SU-DHL-6 (cell line): ENCODE measurements at regions not wholly inside any gene's neighbourhood (a gene's known extent, or its start where the extent isn't known, plus 50 kb on each side); places are given as distances from the start of the nearest gene placed in this dataset.

Source experiments
- H2AFZ ChIP-seq: fragments of 200-600 bp; sonication (generic); 2 replicates; pipeline ENCODE4 v1.6.1; 2014; ENCODE audit warnings: low read depth, mild to moderate bottlenecking, moderate library complexity, mixed read lengths, antibody characterized with exemption, low read length; ENCODE audit not compliant: severe bottlenecking
- H3F3A ChIP-seq: fragments of 200-600 bp; shearing (Covaris generic); 2 replicates; pipeline ENCODE4 v1.6.0; 2016; ENCODE audit warnings: antibody characterized with exemption, mild to moderate bottlenecking; ENCODE audit not compliant: insufficient read depth
- H3K27ac ChIP-seq: fragments of 200-600 bp; sonication (generic); 2 replicates; pipeline ENCODE4 v1.5.1; 2016; ENCODE audit warnings: low read depth, mild to moderate bottlenecking, low read length, moderate library complexity, mixed read lengths
- H3K27me3 ChIP-seq: fragments of 200-600 bp; sonication (generic), shearing (Covaris generic); 2 replicates; pipeline ENCODE4 v1.6.0; 2014; ENCODE audit warnings: mild to moderate bottlenecking, low read length
- H3K36me3 ChIP-seq: fragments of 200-600 bp; sonication (generic); 2 replicates; pipeline ENCODE4 v1.6.1; 2014; ENCODE audit warnings: mild to moderate bottlenecking, low read length, mixed read lengths
- H3K4me2 ChIP-seq: fragments of 300-600, 200-600 bp; shearing (Covaris generic), sonication (generic); 2 replicates; pipeline ENCODE4 v1.6.0; 2014; ENCODE audit warnings: low read length, low read depth, mild to moderate bottlenecking; ENCODE audit not compliant: poor library complexity, severe bottlenecking
- H3K4me3 ChIP-seq: fragments of 200-600 bp; sonication (generic); 2 replicates; pipeline ENCODE4 v1.5.1; 2014; ENCODE audit warnings: antibody characterized with exemption, low read length, mild to moderate bottlenecking, mixed read lengths; ENCODE audit not compliant: insufficient read depth, poor library complexity, severe bottlenecking
- H3K79me2 ChIP-seq: fragments of 200-600 bp; sonication (generic); 2 replicates; pipeline ENCODE4 v1.6.1; 2014; ENCODE audit warnings: mild to moderate bottlenecking, low read length, moderate library complexity; ENCODE audit not compliant: insufficient read depth
- H3K9ac ChIP-seq: fragments of 200-600 bp; sonication (generic); 2 replicates; pipeline ENCODE4 v1.7.0; 2014; ENCODE audit warnings: mild to moderate bottlenecking, low read length
- H3K9me2 ChIP-seq: fragments of 200-600 bp; sonication (generic); replicated peaks from 2 replicates; pipeline ENCODE4 v1.6.1; 2014; ENCODE audit warnings: low read length; ENCODE audit not compliant: insufficient read depth
- H3K9me3 ChIP-seq: fragments of 200-600 bp; sonication (generic); 2 replicates; pipeline ENCODE4 v1.6.1; 2014; ENCODE audit warnings: low read length, mixed read lengths; ENCODE audit not compliant: insufficient read depth
- H4K20me1 ChIP-seq: fragments of 200-600 bp; sonication (generic); 2 replicates; pipeline ENCODE4 v1.6.1; 2014; ENCODE audit warnings: low read depth, mild to moderate bottlenecking, antibody characterized with exemption, low read length, moderate library complexity, mixed read lengths
- CTCF ChIP-seq: fragments of 200-600 bp; sonication (generic); IDR thresholded peaks from one replicate; pipeline ENCODE4 v1.5.1; 2017; ENCODE audit warnings: antibody characterized with exemption, mild to moderate bottlenecking, low read length, moderate library complexity; ENCODE audit not compliant: insufficient read depth, poor library complexity, severe bottlenecking
- EZH2phosphoT487 ChIP-seq: fragments of 200-600 bp; sonication (generic), shearing (Covaris generic); conservative IDR thresholded peaks from 2 replicates; pipeline ENCODE4 v1.6.1; 2018; ENCODE audit warnings: mild to moderate bottlenecking, antibody characterized with exemption, low read length, moderate library complexity, mixed read lengths

- no peaks in the 10 kb centered on the region for H3F3A ChIP-seq
- H3K9me2 ChIP-seq: no peaks in the 10 kb centered on the region
- H4K20me1 ChIP-seq: no peaks in the 10 kb centered on the region
- no peak overlapping the region for H2AFZ ChIP-seq
- no peaks in the 10 kb centered on the region for H3K36me3 ChIP-seq
- no peak overlapping the region for H3K4me2 ChIP-seq
- no peaks in the 10 kb centered on the region for H3K27me3 ChIP-seq
- no peaks in the 10 kb centered on the region for H3K79me2 ChIP-seq
- TF ChIP-seq CTCF: no peak
- no peak for TF ChIP-seq EZH2phosphoT487
- no peaks in the 10 kb centered on the region for H3K9me3 ChIP-seq
- H3K4me3 ChIP-seq: no peak overlapping the region
- H3K9ac ChIP-seq: no peak overlapping the region
- no peak overlapping the region for H3K27ac ChIP-seq
Observed at GRCh38 chr18:52087140-52087539, 252.9 kb upstream of the DCC start.

DNA sequence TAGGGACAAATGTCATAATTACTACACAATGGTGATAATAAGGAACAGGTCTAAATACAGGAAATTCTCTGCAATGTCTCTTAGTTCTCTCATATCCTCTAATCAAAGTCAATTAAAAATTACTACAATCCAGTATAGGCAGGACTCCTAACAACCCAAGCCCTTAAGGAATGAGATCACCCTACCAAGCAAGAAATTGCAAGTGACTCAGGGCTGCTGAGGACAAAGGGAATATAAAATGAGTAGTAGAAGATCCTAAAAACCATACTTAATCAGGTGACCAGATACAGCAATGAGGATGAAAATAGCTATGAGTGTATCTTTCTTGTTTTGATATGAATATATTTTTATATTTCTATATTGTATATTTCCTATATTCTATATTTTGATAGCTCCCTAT, 250.0 kb upstream of the DCC start:
- Histone ChIP-seq H3K4me3 (no peak overlapping the region), H3K27ac (no peak overlapping the region), H3K9me3 (no peaks in the 10 kb centered on the region), H4K20me1 (no peaks in the 10 kb centered on the region), H3F3A (no peaks in the 10 kb centered on the region), H2AFZ (no peak overlapping the region), H3K36me3 (no peaks in the 10 kb centered on the region), H3K27me3 (no peaks in the 10 kb centered on the region), H3K4me2 (no peak overlapping the region), H3K79me2 (no peaks in the 10 kb centered on the region), H3K9me2 (no peaks in the 10 kb centered on the region), H3K9ac (no peak overlapping the region)
- TF ChIP-seq EZH2phosphoT487 (no peak), CTCF (no peak)

GRCh38 chr18:52093171-52093570, 246.8 kb upstream of the DCC start:
- TF ChIP-seq EZH2phosphoT487: no peak
- TF ChIP-seq CTCF: no peak
- no peaks in the 10 kb centered on the region for H3K79me2 ChIP-seq

GRCh38 chr18:52118684-52119083, 221.3 kb upstream of the DCC start:
- Histone ChIP-seq H3K4me2 (no peak overlapping the region), H3K36me3 (no peaks in the 10 kb centered on the region), H3K4me3 (no peak overlapping the region), H4K20me1 (no peaks in the 10 kb centered on the region), H3K9me2 (no peaks in the 10 kb centered on the region), H3K79me2 (no peaks in the 10 kb centered on the region), H3K27ac (no peak overlapping the region), H2AFZ (no peak overlapping the region), H3K9ac (no peak overlapping the region), H3K9me3 (no peaks in the 10 kb centered on the region), H3K27me3 (no peaks in the 10 kb centered on the region), H3F3A (no peaks in the 10 kb centered on the region)
- no peak for TF ChIP-seq EZH2phosphoT487
- TF ChIP-seq CTCF: no peak

More at GRCh38 chr18:52093171-52093570, 246.8 kb upstream of the DCC start:
- Histone ChIP-seq H3K4me3 (no peak overlapping the region), H3K27me3 (no peaks in the 10 kb centered on the region), H3K36me3 (no peaks in the 10 kb centered on the region), H3F3A (no peaks in the 10 kb centered on the region), H3K4me2 (no peak overlapping the region), H3K27ac (no peak overlapping the region), H2AFZ (no peak overlapping the region), H4K20me1 (no peaks in the 10 kb centered on the region), H3K9me2 (no peaks in the 10 kb centered on the region), H3K9me3 (no peaks in the 10 kb centered on the region), H3K9ac (no peak overlapping the region)
